Astrocyte (in vitro differentiated cells and primary cell): ENCODE measurements at regions not wholly inside any gene's neighbourhood (a gene's known extent, or its start where the extent isn't known, plus 50 kb on each side); places are given as distances from the start of the nearest gene placed in this dataset.

Source experiments
- DNase-seq: peaks from one replicate; pipeline ENCODE4 v3.0.0-alpha.2; 2010; ENCODE audit warnings: low read depth
- FAIRE-seq: peaks from 2 replicates; lab custom pipeline; 2011; peaks lifted over from hg19 to GRCh38; lab: Jason Lieb, UNC
- H2AFZ ChIP-seq: 2 replicates; pipeline ENCODE4 v1.6.0; 2012; ENCODE audit warnings: low read depth, low read length, inconsistent platforms
- H3K27ac ChIP-seq: 2 replicates; pipeline ENCODE4 v1.5.1; 2011; ENCODE audit warnings: low read depth, low read length, inconsistent platforms
- H3K27me3 ChIP-seq: 2 replicates; pipeline ENCODE4 v1.6.0; 2011; ENCODE audit warnings: low read length, inconsistent platforms; ENCODE audit not compliant: insufficient read depth
- H3K36me3 ChIP-seq: 2 replicates; pipeline ENCODE4 v1.5.1; 2011; ENCODE audit warnings: low read length, inconsistent platforms; ENCODE audit not compliant: insufficient read depth
- H3K4me1 ChIP-seq: 2 replicates; pipeline ENCODE4 v1.5.1; 2011; ENCODE audit warnings: low read length, inconsistent platforms; ENCODE audit not compliant: insufficient read depth
- H3K4me2 ChIP-seq: 2 replicates; pipeline ENCODE4 v1.6.0; 2012; ENCODE audit warnings: low read length, inconsistent platforms
- H3K4me3 ChIP-seq: 2 replicates; pipeline ENCODE4 v1.5.1; 2011; ENCODE audit warnings: low read depth, mild to moderate bottlenecking, low read length, inconsistent platforms; ENCODE audit not compliant: insufficient read depth
- H3K79me2 ChIP-seq: 2 replicates; pipeline ENCODE4 v1.6.0; 2012; ENCODE audit warnings: mild to moderate bottlenecking, low read length, inconsistent platforms; ENCODE audit not compliant: insufficient read depth
- H3K9ac ChIP-seq: 2 replicates; pipeline ENCODE4 v1.6.0; 2012; ENCODE audit warnings: mild to moderate bottlenecking, low read length, inconsistent platforms
- H3K9me3 ChIP-seq: 2 replicates; pipeline ENCODE4 v1.5.1; 2012; ENCODE audit warnings: low read depth, mild to moderate bottlenecking, low read length, inconsistent platforms; ENCODE audit not compliant: insufficient read depth
- H4K20me1 ChIP-seq: 2 replicates; pipeline ENCODE4 v1.6.0; 2012; ENCODE audit warnings: low read length, inconsistent platforms; ENCODE audit not compliant: insufficient read depth
- H3K27ac Mint-ChIP-seq: one replicate; pipeline ENCODE4 v1.8.0; 2021; ENCODE audit warnings: mild to moderate bottlenecking, mixed read lengths; ENCODE audit not compliant: unreplicated experiment
- H3K27me3 Mint-ChIP-seq: one replicate; pipeline ENCODE4 v1.8.0; 2021; ENCODE audit warnings: low read depth, mixed read lengths; ENCODE audit not compliant: unreplicated experiment
- H3K36me3 Mint-ChIP-seq: one replicate; pipeline ENCODE4 v1.8.0; 2021; ENCODE audit warnings: low read depth, mixed read lengths; ENCODE audit not compliant: unreplicated experiment
- H3K4me1 Mint-ChIP-seq: one replicate; pipeline ENCODE4 v1.8.0; 2021; ENCODE audit warnings: low read depth, mixed read lengths; ENCODE audit not compliant: unreplicated experiment
- H3K4me3 Mint-ChIP-seq: one replicate; pipeline ENCODE4 v1.8.0; 2021; ENCODE audit warnings: mild to moderate bottlenecking, moderate library complexity, mixed read lengths; ENCODE audit not compliant: unreplicated experiment
- H3K9me3 Mint-ChIP-seq: one replicate; pipeline ENCODE4 v1.8.0; 2021; ENCODE audit warnings: mild to moderate bottlenecking, mixed read lengths; ENCODE audit not compliant: unreplicated experiment
- EZH2 ChIP-seq: IDR thresholded peaks from 2 replicates; pipeline ENCODE4 v1.6.1; 2012; ENCODE audit warnings: mild to moderate bottlenecking, low read length, inconsistent platforms; ENCODE audit not compliant: insufficient read depth
- TF ChIP-seq, protein P1 (sequence below): IDR thresholded peaks from 2 replicates; pipeline ENCODE4 v1.5.1; 2011; ENCODE audit warnings: low read depth, mild to moderate bottlenecking, inconsistent platforms, low read length, moderate library complexity; ENCODE audit not compliant: insufficient read depth

DNA sequence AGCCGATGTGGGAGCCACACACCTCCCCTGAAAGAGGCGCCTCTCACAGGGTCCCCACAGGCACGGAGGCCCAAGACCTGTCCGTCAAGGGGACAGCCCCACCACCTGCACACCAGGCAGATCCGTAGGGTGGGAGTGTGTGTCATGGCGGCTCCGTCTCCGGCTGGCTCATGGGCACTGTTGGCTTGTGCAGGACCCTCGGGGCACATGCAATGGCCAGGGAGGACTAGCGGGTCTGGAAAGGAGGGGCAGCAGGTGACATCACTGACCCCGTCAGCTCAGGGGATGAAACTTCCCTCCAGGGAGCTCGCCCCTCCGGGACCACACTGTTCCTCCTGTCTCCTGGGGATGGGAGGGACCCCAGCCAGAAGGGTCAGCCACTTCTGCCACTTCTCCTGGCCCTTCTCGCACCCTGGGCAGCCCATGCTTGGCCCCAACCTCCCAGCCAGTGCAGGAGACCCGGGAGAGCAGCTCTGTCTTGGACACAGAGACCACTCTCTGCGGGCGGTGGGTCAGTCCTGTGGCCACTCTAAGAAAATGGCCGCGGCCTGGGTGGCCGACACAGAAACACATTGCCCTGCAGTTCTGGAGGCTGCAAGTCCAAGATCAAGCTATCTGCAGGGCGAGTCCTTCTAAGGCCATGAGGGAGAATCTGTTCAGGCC, 75.1 kb upstream of the TWIST2 start:
- H3K36me3 ChIP-seq: no peaks in the 10 kb centered on the region
- Mint-ChIP-seq H3K27me3 (peaks cover 28% of the 10 kb centered on the region), H3K4me3 (no peak overlapping the region), H3K9me3 (peaks cover 19% of the 10 kb centered on the region), H3K4me1 (no peaks in the 10 kb centered on the region), H3K27ac (no peak overlapping the region), H3K36me3 (peaks cover 2% of the 10 kb centered on the region)
- H3K27me3 ChIP-seq: peaks cover 4% of the 10 kb centered on the region
- no peaks in the 10 kb centered on the region for H3K79me2 ChIP-seq
- no peak overlapping the region for H3K4me2 ChIP-seq
- TF ChIP-seq, protein P1, sequence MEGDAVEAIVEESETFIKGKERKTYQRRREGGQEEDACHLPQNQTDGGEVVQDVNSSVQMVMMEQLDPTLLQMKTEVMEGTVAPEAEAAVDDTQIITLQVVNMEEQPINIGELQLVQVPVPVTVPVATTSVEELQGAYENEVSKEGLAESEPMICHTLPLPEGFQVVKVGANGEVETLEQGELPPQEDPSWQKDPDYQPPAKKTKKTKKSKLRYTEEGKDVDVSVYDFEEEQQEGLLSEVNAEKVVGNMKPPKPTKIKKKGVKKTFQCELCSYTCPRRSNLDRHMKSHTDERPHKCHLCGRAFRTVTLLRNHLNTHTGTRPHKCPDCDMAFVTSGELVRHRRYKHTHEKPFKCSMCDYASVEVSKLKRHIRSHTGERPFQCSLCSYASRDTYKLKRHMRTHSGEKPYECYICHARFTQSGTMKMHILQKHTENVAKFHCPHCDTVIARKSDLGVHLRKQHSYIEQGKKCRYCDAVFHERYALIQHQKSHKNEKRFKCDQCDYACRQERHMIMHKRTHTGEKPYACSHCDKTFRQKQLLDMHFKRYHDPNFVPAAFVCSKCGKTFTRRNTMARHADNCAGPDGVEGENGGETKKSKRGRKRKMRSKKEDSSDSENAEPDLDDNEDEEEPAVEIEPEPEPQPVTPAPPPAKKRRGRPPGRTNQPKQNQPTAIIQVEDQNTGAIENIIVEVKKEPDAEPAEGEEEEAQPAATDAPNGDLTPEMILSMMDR: no peak
- no peak for TF ChIP-seq EZH2
- FAIRE-seq (no peak), DNase-seq (no peak)
- H3K9ac ChIP-seq: no peak overlapping the region
- no peak overlapping the region for H3K27ac ChIP-seq
- no peak overlapping the region for H3K4me3 ChIP-seq
- H4K20me1 ChIP-seq: no peaks in the 10 kb centered on the region
- no peak overlapping the region for H2AFZ ChIP-seq
- H3K9me3 ChIP-seq: no peaks in the 10 kb centered on the region
- H3K4me1 ChIP-seq: no peaks in the 10 kb centered on the region

GRCh38 chr2:238773472-238773871, 74.4 kb upstream of the TWIST2 start:
- Histone ChIP-seq H2AFZ (no peak overlapping the region), H3K4me2 (no peak overlapping the region), H3K9me3 (no peaks in the 10 kb centered on the region), H3K27ac (no peak overlapping the region), H3K36me3 (no peaks in the 10 kb centered on the region), H4K20me1 (no peaks in the 10 kb centered on the region), H3K4me1 (no peaks in the 10 kb centered on the region), H3K9ac (no peak overlapping the region), H3K27me3 (peaks cover 3% of the 10 kb centered on the region), H3K4me3 (no peak overlapping the region), H3K79me2 (no peaks in the 10 kb centered on the region)
- peaks cover 20% of the 10 kb centered on the region for H3K9me3 Mint-ChIP-seq
- H3K4me3 Mint-ChIP-seq: no peak overlapping the region
- DNase-seq (no peak), FAIRE-seq (no peak)
- TF ChIP-seq, protein P1: no peak
- no peak for TF ChIP-seq EZH2
- H3K27ac Mint-ChIP-seq: no peak overlapping the region
- no peaks in the 10 kb centered on the region for H3K4me1 Mint-ChIP-seq
- H3K27me3 Mint-ChIP-seq: peaks cover 24% of the 10 kb centered on the region
- H3K36me3 Mint-ChIP-seq: peaks cover 2% of the 10 kb centered on the region

DNA sequence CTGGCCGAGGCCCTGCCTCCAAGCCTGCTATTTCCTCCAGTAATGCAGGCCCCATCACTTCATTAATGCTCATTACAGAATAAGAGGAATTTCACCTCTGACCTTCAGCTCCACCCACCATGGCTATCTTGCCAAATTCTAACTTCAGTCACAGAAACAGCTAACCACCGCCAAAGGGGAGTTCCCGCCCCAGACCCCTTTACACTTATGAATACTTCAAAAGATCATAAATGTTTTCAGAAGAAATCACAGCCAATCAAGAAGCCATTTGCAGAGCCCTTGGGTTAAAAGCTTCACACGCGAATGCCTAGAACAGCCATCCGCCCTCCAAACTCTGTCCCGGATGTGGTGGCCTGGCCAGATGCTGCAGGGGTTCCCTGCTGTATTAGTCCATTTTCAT, 73.8 kb upstream of the TWIST2 start:
- no peak overlapping the region for H3K4me3 Mint-ChIP-seq
- no peak overlapping the region for H3K27ac Mint-ChIP-seq

More for the DNA sequence above, 73.8 kb upstream of the TWIST2 start:
- H3K27ac ChIP-seq: no peak overlapping the region
- no peak for DNase-seq
- FAIRE-seq: no peak
- TF ChIP-seq EZH2: no peak
- TF ChIP-seq, protein P1: no peak
- H2AFZ ChIP-seq: no peak overlapping the region
- Mint-ChIP-seq H3K4me1 (no peaks in the 10 kb centered on the region), H3K9me3 (peaks cover 15% of the 10 kb centered on the region), H3K36me3 (peaks cover 2% of the 10 kb centered on the region), H3K27me3 (peaks cover 23% of the 10 kb centered on the region)
- H3K79me2 ChIP-seq: no peaks in the 10 kb centered on the region
- no peaks in the 10 kb centered on the region for H4K20me1 ChIP-seq
- H3K9ac ChIP-seq: no peak overlapping the region
- no peak overlapping the region for H3K4me2 ChIP-seq
- no peaks in the 10 kb centered on the region for H3K4me1 ChIP-seq
- H3K27me3 ChIP-seq: peaks cover 3% of the 10 kb centered on the region
- H3K36me3 ChIP-seq: no peaks in the 10 kb centered on the region
- no peaks in the 10 kb centered on the region for H3K9me3 ChIP-seq
- no peak overlapping the region for H3K4me3 ChIP-seq
